ENCODE measurements at regions not wholly inside any gene's neighbourhood (a gene's known extent, or its start where the extent isn't known, plus 50 kb on each side); places are given as distances from the start of the nearest gene placed in this dataset.
"Not testable (repeated sequence)": the region's sequence is repeated elsewhere in the genome, so short reads cannot be mapped to it uniquely, and the experiment has no call there.

DNA sequence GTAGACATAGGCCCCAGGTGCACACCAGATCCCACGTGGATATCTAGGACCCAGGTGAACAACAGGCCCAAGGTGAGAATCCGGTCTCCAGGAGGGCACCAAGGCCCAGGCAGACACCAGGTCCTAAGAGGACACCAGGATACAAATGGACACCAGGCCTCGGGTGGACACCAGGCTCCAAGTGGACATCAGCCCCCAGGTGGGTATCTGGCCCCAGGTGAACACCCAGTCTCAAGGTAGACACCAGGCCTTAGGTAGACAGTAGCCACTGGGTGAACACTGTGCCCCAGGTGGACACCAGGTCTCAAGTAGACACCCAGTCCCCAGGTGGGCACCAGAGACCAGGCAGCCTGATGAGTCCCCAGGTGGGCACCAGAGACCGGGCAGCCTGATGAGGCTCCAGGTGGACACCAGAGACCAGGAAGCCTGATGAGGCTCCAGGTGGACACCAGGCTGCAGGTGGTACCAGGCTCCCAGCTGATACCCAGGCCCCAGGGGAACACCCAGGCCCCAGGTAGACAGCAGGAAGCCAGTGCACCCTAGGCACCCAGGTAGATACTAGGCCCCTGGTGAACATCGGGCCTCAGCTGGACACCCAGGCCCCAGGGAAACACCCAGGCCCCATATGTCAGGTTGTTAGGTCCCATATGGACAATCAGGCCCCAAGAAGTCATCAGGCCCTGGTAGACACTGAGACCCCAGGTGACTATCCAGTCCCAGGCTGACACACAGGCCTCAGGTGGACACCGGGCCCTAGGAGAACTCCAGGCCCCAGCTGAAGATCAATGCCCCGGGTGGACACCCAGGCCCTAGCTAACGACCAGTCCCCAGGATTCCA, 55.1 kb upstream of the SEPTIN5 start:
- TF ChIP-seq, protein P1, sequence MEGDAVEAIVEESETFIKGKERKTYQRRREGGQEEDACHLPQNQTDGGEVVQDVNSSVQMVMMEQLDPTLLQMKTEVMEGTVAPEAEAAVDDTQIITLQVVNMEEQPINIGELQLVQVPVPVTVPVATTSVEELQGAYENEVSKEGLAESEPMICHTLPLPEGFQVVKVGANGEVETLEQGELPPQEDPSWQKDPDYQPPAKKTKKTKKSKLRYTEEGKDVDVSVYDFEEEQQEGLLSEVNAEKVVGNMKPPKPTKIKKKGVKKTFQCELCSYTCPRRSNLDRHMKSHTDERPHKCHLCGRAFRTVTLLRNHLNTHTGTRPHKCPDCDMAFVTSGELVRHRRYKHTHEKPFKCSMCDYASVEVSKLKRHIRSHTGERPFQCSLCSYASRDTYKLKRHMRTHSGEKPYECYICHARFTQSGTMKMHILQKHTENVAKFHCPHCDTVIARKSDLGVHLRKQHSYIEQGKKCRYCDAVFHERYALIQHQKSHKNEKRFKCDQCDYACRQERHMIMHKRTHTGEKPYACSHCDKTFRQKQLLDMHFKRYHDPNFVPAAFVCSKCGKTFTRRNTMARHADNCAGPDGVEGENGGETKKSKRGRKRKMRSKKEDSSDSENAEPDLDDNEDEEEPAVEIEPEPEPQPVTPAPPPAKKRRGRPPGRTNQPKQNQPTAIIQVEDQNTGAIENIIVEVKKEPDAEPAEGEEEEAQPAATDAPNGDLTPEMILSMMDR (IDR thresholded peaks at IDR 0.05 in 4 of 5, conservative IDR thresholded peaks at IDR 0.05 in 1 of 5): no peak
- TF ChIP-seq POLR2A (IDR thresholded peaks at IDR 0.05): no peak
- ATAC-seq: no peak
- in situ Hi-C loops (cut with MboI; ENCODE audit: low sequenced_read_pairs in 4 of 4): no loop called here

DNA sequence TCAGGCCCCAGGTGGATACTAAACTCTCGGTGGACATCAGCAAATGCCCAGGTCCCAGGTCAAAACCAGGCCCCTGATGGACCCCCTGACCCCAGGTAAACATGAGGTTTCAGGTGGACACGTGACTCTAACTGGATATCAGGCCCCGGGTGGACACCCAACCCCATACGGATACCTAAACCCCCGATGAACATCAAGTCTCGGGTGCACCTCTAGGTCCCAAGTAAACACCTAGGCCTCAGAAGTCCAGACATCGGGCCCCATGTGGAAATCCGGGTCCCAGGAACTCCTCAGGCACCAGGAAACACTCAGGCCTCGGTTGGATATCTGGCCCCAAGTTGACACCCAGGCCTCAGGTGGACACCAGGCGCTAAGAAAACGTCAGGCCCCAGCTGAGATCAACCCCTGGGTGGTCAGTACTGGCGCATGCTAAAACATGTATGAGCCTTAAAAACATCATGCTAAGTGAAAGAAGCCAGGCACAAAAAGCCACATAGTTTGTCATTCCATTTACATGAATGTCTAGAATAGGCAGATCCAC, 54.4 kb upstream of the SEPTIN5 start:
- Histone ChIP-seq H3K9me3 (no peaks in the 10 kb centered on the region), H3K36me3 (no peaks in the 10 kb centered on the region), H3K4me3 (no peak overlapping the region), H3K4me1 (peaks cover 6% of the 10 kb centered on the region in 2 donors), H3K27ac (no peak overlapping the region), H3K27me3 (no peaks in the 10 kb centered on the region)
- TF ChIP-seq, protein P1 (IDR thresholded peaks at IDR 0.05 in 4 of 5, conservative IDR thresholded peaks at IDR 0.05 in 1 of 5): no peak
- no peak for TF ChIP-seq POLR2A (IDR thresholded peaks at IDR 0.05)
- ATAC-seq (no peak), DNase-seq (no peak)
- intact Hi-C loops (cut with DNase I; ENCODE audit: low total_unique reads) (no loop called here), in situ Hi-C loops (cut with MboI; ENCODE audit: low sequenced_read_pairs in 4 of 4) (no loop called here)

More for the DNA sequence above, 55.1 kb upstream of the SEPTIN5 start:
- Histone ChIP-seq H3K4me1 (peaks cover 3 to 6% of the 10 kb centered on the region in 2 donors), H3K27ac (no peak overlapping the region), H3K27me3 (no peaks in the 10 kb centered on the region), H3K9me3 (no peaks in the 10 kb centered on the region), H3K36me3 (no peaks in the 10 kb centered on the region), H3K4me3 (no peak overlapping the region)
- intact Hi-C loops (cut with DNase I; ENCODE audit: low total_unique reads): no loop called here
- DNase-seq: no peak

DNA sequence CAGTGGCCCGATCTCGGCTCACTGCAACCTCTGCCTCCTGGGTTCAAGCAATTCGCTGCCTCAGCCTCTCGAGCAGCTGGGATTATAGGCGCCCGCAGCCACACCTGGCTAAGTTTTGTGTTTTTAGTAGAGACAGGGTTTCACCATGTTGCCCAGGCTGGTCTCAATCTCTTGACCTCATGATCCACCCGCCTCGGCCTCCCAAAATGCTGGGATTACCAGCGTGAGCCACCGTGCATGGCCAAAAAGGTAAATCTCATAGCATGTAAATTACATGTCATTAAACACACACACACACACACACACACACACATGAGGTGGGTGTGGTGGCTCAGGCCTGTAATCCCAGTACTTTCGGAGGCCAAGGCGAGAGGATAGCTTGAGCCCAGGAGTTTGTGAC, 53.7 kb upstream of the SEPTIN5 start:
- H3K9me3 ChIP-seq; H3K27ac ChIP-seq; H3K4me1 ChIP-seq; H3K27me3 ChIP-seq; in situ Hi-C loops (cut with MboI; ENCODE audit: low sequenced_read_pairs in 4 of 4); ATAC-seq; H3K36me3 ChIP-seq; H3K4me3 ChIP-seq; intact Hi-C loops (cut with DNase I; ENCODE audit: low total_unique reads); DNase-seq: not testable (repeated sequence)

DNA sequence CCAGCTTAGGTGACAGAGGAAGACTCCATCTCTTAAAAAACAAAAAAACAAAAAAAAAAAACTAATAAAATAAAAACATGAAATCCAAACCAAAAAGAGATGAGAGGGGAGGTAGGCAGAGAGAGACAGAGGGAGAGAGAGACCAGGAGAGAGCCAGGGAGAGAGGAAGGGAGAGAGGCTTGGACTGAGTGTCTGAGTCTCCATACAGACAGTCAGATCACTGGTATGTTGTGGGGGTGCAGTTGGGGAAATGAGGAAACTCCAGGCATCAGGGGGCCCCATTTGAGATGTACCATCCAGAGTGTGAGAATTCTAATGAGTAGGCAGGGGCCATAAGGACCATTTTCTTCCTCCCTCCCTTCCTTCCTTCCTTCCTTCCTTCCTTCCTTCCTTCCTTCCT, 53.1 kb upstream of the SEPTIN5 start:
- no peak for ATAC-seq
- intact Hi-C loops (cut with DNase I; ENCODE audit: low total_unique reads): no loop called here

DNA sequence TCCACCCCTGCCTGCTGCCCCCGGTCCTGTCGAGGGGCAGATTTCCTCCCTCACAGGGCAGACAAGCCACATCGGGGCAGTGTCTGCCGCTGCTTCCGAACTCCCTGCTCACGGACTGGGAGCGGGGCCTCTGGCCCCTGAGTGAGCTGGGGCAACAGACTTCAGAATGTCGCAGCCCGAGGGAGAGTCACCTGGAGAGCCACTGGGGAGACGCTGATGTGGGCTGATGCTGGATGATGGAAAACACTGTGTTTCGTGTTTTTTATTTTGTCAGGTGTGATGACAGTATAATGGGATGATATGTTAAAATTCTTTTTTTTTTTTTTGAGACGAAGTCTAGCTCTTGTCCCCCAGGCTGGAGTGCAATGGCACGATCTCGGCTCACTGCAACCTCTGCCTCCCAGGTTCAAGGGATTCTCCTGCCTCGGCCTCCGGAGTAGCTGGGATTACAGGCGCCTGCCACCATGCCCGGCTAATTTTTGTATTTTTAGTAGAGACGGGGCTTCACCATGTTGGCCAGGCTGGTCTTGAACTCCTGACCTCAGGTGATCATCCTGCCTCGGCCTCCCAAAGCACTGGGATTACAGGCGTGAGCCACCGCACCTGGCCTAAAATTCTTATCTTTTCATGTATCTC, 52.1 kb upstream of the SEPTIN5 start:
- H3K27me3 ChIP-seq; H3K27ac ChIP-seq; DNase-seq; in situ Hi-C loops (cut with MboI; ENCODE audit: low sequenced_read_pairs in 4 of 4); H3K4me3 ChIP-seq; intact Hi-C loops (cut with DNase I; ENCODE audit: low total_unique reads); H3K36me3 ChIP-seq; ATAC-seq; H3K9me3 ChIP-seq; H3K4me1 ChIP-seq: not testable (repeated sequence)

More for the DNA sequence above, 53.1 kb upstream of the SEPTIN5 start:
- no peak for DNase-seq
- no peak overlapping the region for H3K27ac ChIP-seq
- in situ Hi-C loops (cut with MboI; ENCODE audit: low sequenced_read_pairs in 4 of 4): no loop called here
- H3K9me3 ChIP-seq: no peaks in the 10 kb centered on the region
- TF ChIP-seq POLR2A (IDR thresholded peaks at IDR 0.05): no peak
- TF ChIP-seq, protein P1 (IDR thresholded peaks at IDR 0.05 in 4 of 5, conservative IDR thresholded peaks at IDR 0.05 in 1 of 5): no peak
- H3K4me1 ChIP-seq: peaks cover 6% of the 10 kb centered on the region in 2 donors
- H3K27me3 ChIP-seq: no peaks in the 10 kb centered on the region
- H3K4me3 ChIP-seq: no peak overlapping the region
- H3K36me3 ChIP-seq: no peaks in the 10 kb centered on the region

Measured in gastrocnemius medialis (tissue), 4 donors.